ENCODE measurements at regions not wholly inside any gene's neighbourhood (a gene's known extent, or its start where the extent isn't known, plus 50 kb on each side); places are given as distances from the start of the nearest gene placed in this dataset.

DNA sequence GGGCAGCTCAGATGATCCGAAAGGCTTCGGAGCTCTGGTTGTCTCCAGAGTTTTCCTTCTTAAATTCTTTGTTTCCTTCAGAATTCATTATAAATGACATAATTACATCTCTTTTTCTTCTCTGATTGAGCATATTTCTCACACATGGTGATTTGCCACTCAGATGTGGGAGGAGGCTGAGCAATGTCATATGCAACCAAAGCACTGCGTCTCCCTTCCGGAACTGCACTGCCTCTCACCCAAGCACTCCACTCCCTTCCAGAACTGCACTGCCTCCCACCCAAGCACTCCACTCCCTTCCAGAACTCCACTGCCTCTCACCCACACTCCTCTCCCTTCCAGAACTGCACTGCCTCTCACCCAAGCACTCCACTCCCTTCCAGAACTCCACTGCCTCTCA lies 131.5 kb downstream of the SALL1 start:
- no peaks in the 10 kb centered on the region for H3K36me3 ChIP-seq
- no peak for DNase-seq
- H3K4me1 ChIP-seq, result no peaks in the 10 kb centered on the region
- no peaks in the 10 kb centered on the region for H3K9me3 ChIP-seq
- TF ChIP-seq POLR2AphosphoS5 (IDR thresholded peaks at IDR 0.05) (no peak), EP300 (IDR thresholded peaks at IDR 0.05) (no peak)
- TF ChIP-seq, protein P1, sequence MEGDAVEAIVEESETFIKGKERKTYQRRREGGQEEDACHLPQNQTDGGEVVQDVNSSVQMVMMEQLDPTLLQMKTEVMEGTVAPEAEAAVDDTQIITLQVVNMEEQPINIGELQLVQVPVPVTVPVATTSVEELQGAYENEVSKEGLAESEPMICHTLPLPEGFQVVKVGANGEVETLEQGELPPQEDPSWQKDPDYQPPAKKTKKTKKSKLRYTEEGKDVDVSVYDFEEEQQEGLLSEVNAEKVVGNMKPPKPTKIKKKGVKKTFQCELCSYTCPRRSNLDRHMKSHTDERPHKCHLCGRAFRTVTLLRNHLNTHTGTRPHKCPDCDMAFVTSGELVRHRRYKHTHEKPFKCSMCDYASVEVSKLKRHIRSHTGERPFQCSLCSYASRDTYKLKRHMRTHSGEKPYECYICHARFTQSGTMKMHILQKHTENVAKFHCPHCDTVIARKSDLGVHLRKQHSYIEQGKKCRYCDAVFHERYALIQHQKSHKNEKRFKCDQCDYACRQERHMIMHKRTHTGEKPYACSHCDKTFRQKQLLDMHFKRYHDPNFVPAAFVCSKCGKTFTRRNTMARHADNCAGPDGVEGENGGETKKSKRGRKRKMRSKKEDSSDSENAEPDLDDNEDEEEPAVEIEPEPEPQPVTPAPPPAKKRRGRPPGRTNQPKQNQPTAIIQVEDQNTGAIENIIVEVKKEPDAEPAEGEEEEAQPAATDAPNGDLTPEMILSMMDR (IDR thresholded peaks at IDR 0.05), result no peak
- H3K27ac ChIP-seq, result no peak overlapping the region
- H3K27me3 ChIP-seq, result no peaks in the 10 kb centered on the region
- ATAC-seq (ENCODE audit: low FRiP score in 2 of 2), result no peak
- WGBS, 2 donors, result 82% methylated on average over 4 of the region's 4 CpGs
- no peak overlapping the region for H3K4me3 ChIP-seq

GRCh38 chr16:51017969-51018368 lies 133.1 kb downstream of the SALL1 start:
- no peaks in the 10 kb centered on the region for H3K4me1 ChIP-seq
- H3K27ac ChIP-seq, result no peak overlapping the region
- WGBS, 2 donors, result 45 to 66% methylated on average over 1 of the region's 1 CpG
- H3K9me3 ChIP-seq, result no peaks in the 10 kb centered on the region
- DNase-seq (no peak), ATAC-seq (ENCODE audit: low FRiP score in 2 of 2) (no peak)
- H3K27me3 ChIP-seq, result no peaks in the 10 kb centered on the region
- TF ChIP-seq, protein P1 (IDR thresholded peaks at IDR 0.05), result no peak
- no peak for TF ChIP-seq POLR2A (IDR thresholded peaks at IDR 0.05)
- no peak for TF ChIP-seq POLR2AphosphoS5 (IDR thresholded peaks at IDR 0.05)
- TF ChIP-seq EP300 (IDR thresholded peaks at IDR 0.05), result no peak
- no peak overlapping the region for H3K4me3 ChIP-seq
- no peaks in the 10 kb centered on the region for H3K36me3 ChIP-seq

DNA sequence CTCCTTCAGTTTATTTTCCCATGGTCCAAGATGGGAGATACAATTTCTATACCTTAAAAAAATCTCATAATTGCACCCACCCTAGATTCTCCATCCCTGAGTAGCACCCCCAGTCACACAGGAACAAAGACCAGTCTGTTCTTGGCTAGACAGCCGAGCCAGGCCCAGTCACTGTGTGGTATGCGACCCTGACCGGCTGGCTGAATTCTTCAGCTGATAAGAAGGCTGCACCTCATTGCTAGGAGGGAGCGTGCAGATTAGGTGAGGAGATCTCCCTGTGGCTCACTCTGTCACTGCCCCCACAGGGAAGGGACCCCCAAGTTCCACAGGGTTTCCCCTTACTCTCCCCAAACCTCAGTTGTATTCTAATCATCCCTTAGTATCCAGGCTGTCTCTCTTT lies 138.7 kb downstream of the SALL1 start:
- H3K9me3 ChIP-seq, result peaks cover 0 to 20% (median 7%) of the 10 kb centered on the region in 4 donors
- ATAC-seq (ENCODE audit: low FRiP score in 2 of 2) (no peak), DNase-seq (no peak)
- H3K27me3 ChIP-seq, result no peaks in the 10 kb centered on the region
- H3K36me3 ChIP-seq, result no peaks in the 10 kb centered on the region
- no peak overlapping the region for H3K4me3 ChIP-seq
- TF ChIP-seq EP300 (IDR thresholded peaks at IDR 0.05) (no peak), POLR2A (IDR thresholded peaks at IDR 0.05) (no peak), POLR2AphosphoS5 (IDR thresholded peaks at IDR 0.05) (no peak)
- TF ChIP-seq, protein P1 (IDR thresholded peaks at IDR 0.05), result no peak
- H3K27ac ChIP-seq, result no peak overlapping the region
- WGBS, 2 donors, result 41% methylated on average over 4 of the region's 4 CpGs; no CpG with 5 or more reads in 1 of the 2 donors
- H3K4me1 ChIP-seq, result no peaks in the 10 kb centered on the region

- H3K27ac ChIP-seq, result no peak overlapping the region
- H3K27me3 ChIP-seq, result no peaks in the 10 kb centered on the region
- peaks cover 0 to 25% (median 7%) of the 10 kb centered on the region in 4 donors for H3K9me3 ChIP-seq
- ATAC-seq (ENCODE audit: low FRiP score in 2 of 2), result no peak
- H3K4me1 ChIP-seq, result no peaks in the 10 kb centered on the region
- WGBS, 2 donors, result 56 to 65% methylated on average over 3 to 4 of the region's 4 CpGs
- no peak overlapping the region for H3K4me3 ChIP-seq
- DNase-seq, result no peak
- no peak for TF ChIP-seq EP300 (IDR thresholded peaks at IDR 0.05)
- TF ChIP-seq POLR2AphosphoS5 (IDR thresholded peaks at IDR 0.05), result no peak
- no peak for TF ChIP-seq POLR2A (IDR thresholded peaks at IDR 0.05)
- TF ChIP-seq, protein P1 (IDR thresholded peaks at IDR 0.05), result no peak
- H3K36me3 ChIP-seq, result no peaks in the 10 kb centered on the region
Measured at GRCh38 chr16:51010817-51011216, 140.3 kb downstream of the SALL1 start.

DNA sequence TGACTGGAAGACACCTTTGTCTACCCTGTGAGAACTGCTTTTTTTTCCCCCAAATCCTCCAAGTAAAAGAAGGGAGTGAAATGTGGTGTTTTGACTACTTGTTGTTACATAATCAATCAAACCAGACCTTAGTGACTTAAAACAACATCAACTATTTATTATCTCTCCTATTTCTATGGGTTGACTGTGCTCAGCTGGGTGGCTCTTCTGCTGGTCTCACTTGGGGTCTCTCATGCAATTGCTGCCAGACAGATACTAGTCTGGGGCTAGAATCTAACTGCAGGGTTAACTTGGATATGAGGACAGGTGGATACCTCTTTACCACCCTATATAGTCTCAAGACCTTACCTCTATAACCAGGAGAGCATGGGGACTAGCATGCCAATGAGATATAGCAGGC lies 141.3 kb downstream of the SALL1 start:
- TF ChIP-seq POLR2A (IDR thresholded peaks at IDR 0.05), result no peak
- TF ChIP-seq, protein P1 (IDR thresholded peaks at IDR 0.05), result no peak
- no peak for TF ChIP-seq POLR2AphosphoS5 (IDR thresholded peaks at IDR 0.05)
- TF ChIP-seq EP300 (IDR thresholded peaks at IDR 0.05), result no peak

More for the DNA sequence above, 141.3 kb downstream of the SALL1 start:
- no peak overlapping the region for H3K27ac ChIP-seq
- no peak for DNase-seq
- no peaks in the 10 kb centered on the region for H3K36me3 ChIP-seq
- no peaks in the 10 kb centered on the region for H3K27me3 ChIP-seq
- H3K9me3 ChIP-seq, result peaks cover 0 to 25% (median 7%) of the 10 kb centered on the region in 4 donors
- H3K4me3 ChIP-seq, result no peak overlapping the region
- no peak for ATAC-seq (ENCODE audit: low FRiP score in 2 of 2)
- H3K4me1 ChIP-seq, result no peaks in the 10 kb centered on the region
